H1 (cell line): ENCODE measurements at regions not wholly inside any gene's neighbourhood (a gene's known extent, or its start where the extent isn't known, plus 50 kb on each side); places are given as distances from the start of the nearest gene placed in this dataset.
A peak's percentile ranks its signal among the peaks of the same experiment; 100 is the strongest.

Source experiments
- CTCF ChIA-PET: fragments of 300-600 bp; sonication (Branson Sonifier 250); formaldehyde crosslinking; loops from one replicate; lab custom pipeline; 2021; ENCODE audit not compliant: partially characterized antibody; lab: Charles Lee
- POLR2A ChIA-PET: fragments of 300-600 bp; sonication (Branson Sonifier 250); formaldehyde crosslinking; loops from one replicate; lab custom pipeline; 2021; ENCODE audit warnings: inconsistent platforms; ENCODE audit not compliant: partially characterized antibody; lab: Charles Lee
- DNase-seq, 2 experiments: peaks; one replicate each; pipeline versions ENCODE4 v3.0.0 to v3.0.0-alpha.2; 2010 to 2022; ENCODE audit warnings: low spot score in 2 of 2, low read depth in 1 of 2, mixed read lengths in 1 of 2
- FAIRE-seq: peaks from 2 replicates; lab custom pipeline; 2011; peaks lifted over from hg19 to GRCh38; lab: Jason Lieb, UNC
- H2AFZ ChIP-seq: 2 replicates; pipeline ENCODE4 v1.8.1; 2012; ENCODE audit warnings: low read length, inconsistent platforms
- H2AK5ac ChIP-seq: 2 replicates; pipeline ENCODE4 v1.6.1; 2013; ENCODE audit warnings: low read depth, low read length
- H2BK120ac ChIP-seq: replicated peaks from 2 replicates; pipeline ENCODE3; 2013; ENCODE audit warnings: low read depth, low read length, inconsistent platforms
- H2BK12ac ChIP-seq: 2 replicates; pipeline ENCODE4 v1.6.1; 2013; ENCODE audit warnings: low read depth, low read length
- H2BK15ac ChIP-seq: 2 replicates; pipeline ENCODE4 v1.6.1; 2013; ENCODE audit warnings: low read length
- H2BK20ac ChIP-seq: 2 replicates; pipeline ENCODE4 v1.6.1; 2013; ENCODE audit warnings: low read length
- H2BK5ac ChIP-seq: 2 replicates; pipeline ENCODE4 v1.6.1; 2013; ENCODE audit warnings: low read depth, low read length
- H3K14ac ChIP-seq: 2 replicates; pipeline ENCODE4 v1.6.1; 2013; ENCODE audit warnings: inconsistent platforms; ENCODE audit not compliant: insufficient read length
- H3K18ac ChIP-seq: 2 replicates; pipeline ENCODE4 v1.6.1; 2013; ENCODE audit warnings: low read length; ENCODE audit errors: extremely low read depth
- H3K23ac ChIP-seq: 2 replicates; pipeline ENCODE4 v1.6.1; 2013; ENCODE audit warnings: inconsistent platforms; ENCODE audit not compliant: insufficient read length
- H3K23me2 ChIP-seq: 2 replicates; pipeline ENCODE4 v1.6.1; 2013; ENCODE audit warnings: low read depth, low read length
- H3K27ac ChIP-seq: 2 replicates; pipeline ENCODE4 v1.6.1; 2011; ENCODE audit warnings: low read depth, low read length, inconsistent platforms
- H3K27me3 ChIP-seq, 4 experiments: replicated peaks in 1 of 4; 1 replicate in 1 of 4; 2 replicates in 3 of 4; pipeline versions ENCODE4 v1.6.1 to v1.8.1; 2011 to 2013; ENCODE audit warnings: low read length in 3 of 4, mild to moderate bottlenecking in 3 of 4, inconsistent platforms in 2 of 4, mixed read lengths in 2 of 4, moderate library complexity in 1 of 4; ENCODE audit not compliant: control insufficient read depth in 3 of 4, insufficient read depth in 3 of 4; ENCODE audit errors: extremely low read depth in 1 of 4
- H3K36me3 ChIP-seq, 4 experiments: 2 replicates each; pipeline versions ENCODE4 v1.6.1 to v1.8.1; 2011 to 2013; ENCODE audit warnings: mild to moderate bottlenecking in 4 of 4, low read length in 3 of 4, moderate library complexity in 2 of 4, control low read depth in 1 of 4, inconsistent platforms in 1 of 4; ENCODE audit not compliant: insufficient read depth in 4 of 4, control insufficient read depth in 2 of 4
- H3K4ac ChIP-seq: replicated peaks from 2 replicates; pipeline ENCODE3; 2013; ENCODE audit warnings: low read length, low read depth, mixed read lengths, inconsistent platforms; ENCODE audit not compliant: insufficient read length
- H3K4me1 ChIP-seq, 4 experiments: replicated peaks in 1 of 4; 1 replicate in 1 of 4; 2 replicates in 3 of 4; pipeline versions ENCODE4 v1.6.1 to v1.8.1; 2011 to 2013; ENCODE audit warnings: low read length in 3 of 4, inconsistent platforms in 2 of 4, mixed read lengths in 1 of 4; ENCODE audit not compliant: insufficient read depth in 4 of 4, control insufficient read depth in 3 of 4
- H3K4me2 ChIP-seq, 2 experiments: 2 replicates each; pipeline versions ENCODE4 v1.6.1 to v1.8.1; 2011 to 2013; ENCODE audit warnings: low read depth in 2 of 2, low read length in 2 of 2, control low read depth in 1 of 2, inconsistent platforms in 1 of 2, mild to moderate bottlenecking in 1 of 2; ENCODE audit not compliant: insufficient read depth in 1 of 2
- H3K4me3 ChIP-seq, 4 experiments: fragments of 200-600, 300-600 bp in 1 of 4; sonication (generic), shearing (Covaris generic), sonication (Bioruptor Twin) in 1 of 4; 2 replicates each; pipeline versions ENCODE4 v1.5.1 to v1.8.1; 2011 to 2016; ENCODE audit warnings: low read length in 4 of 4, low read depth in 3 of 4, control low read depth in 2 of 4, inconsistent platforms in 2 of 4, mild to moderate bottlenecking in 2 of 4, mixed read lengths in 1 of 4, moderate library complexity in 1 of 4; ENCODE audit not compliant: insufficient read depth in 2 of 4; ENCODE audit errors: extremely low read depth in 1 of 4
- H3K56ac ChIP-seq: replicated peaks from 2 replicates; pipeline ENCODE3; 2013; ENCODE audit warnings: low read depth, mild to moderate bottlenecking, mixed read lengths, low read length, inconsistent platforms; ENCODE audit not compliant: insufficient read length
- H3K79me1 ChIP-seq: 2 replicates; pipeline ENCODE4 v1.6.1; 2013; ENCODE audit warnings: low read depth, low read length, control low read depth
- H3K79me2 ChIP-seq, 2 experiments: 2 replicates each; pipeline versions ENCODE4 v1.6.1 to v1.8.1; 2012 to 2013; ENCODE audit warnings: low read length in 2 of 2, mild to moderate bottlenecking in 2 of 2, inconsistent platforms in 1 of 2; ENCODE audit not compliant: insufficient read depth in 2 of 2, control insufficient read depth in 1 of 2
- H3K9ac ChIP-seq, 4 experiments: replicated peaks in 1 of 4; 1 replicate in 1 of 4; 2 replicates in 3 of 4; pipeline versions ENCODE4 v1.6.1 to v1.8.1; 2011 to 2013; ENCODE audit warnings: low read depth in 3 of 4, low read length in 3 of 4, control low read depth in 2 of 4, mild to moderate bottlenecking in 2 of 4, moderate library complexity in 2 of 4, inconsistent platforms in 1 of 4; ENCODE audit errors: extremely low read depth in 1 of 4
- H3K9me3 ChIP-seq, 2 experiments: 2 replicates each; pipeline versions ENCODE4 v1.6.1 to v1.8.1; 2012 to 2013; ENCODE audit warnings: mild to moderate bottlenecking in 2 of 2, moderate library complexity in 2 of 2, control low read depth in 1 of 2, inconsistent platforms in 1 of 2, low read depth in 1 of 2, low read length in 1 of 2, mixed read lengths in 1 of 2; ENCODE audit not compliant: insufficient read depth in 2 of 2
- H4K20me1 ChIP-seq, 2 experiments: replicated peaks in 1 of 2; 2 replicates each; pipeline versions ENCODE3 to v1.8.1; 2011 to 2013; ENCODE audit warnings: inconsistent platforms in 2 of 2, low read length in 2 of 2, mild to moderate bottlenecking in 1 of 2; ENCODE audit not compliant: insufficient read depth in 2 of 2, control insufficient read depth in 1 of 2
- H4K5ac ChIP-seq: 2 replicates; pipeline ENCODE4 v1.6.1; 2013; ENCODE audit warnings: low read length, low read depth, mixed read lengths, inconsistent platforms; ENCODE audit not compliant: insufficient read length
- H4K8ac ChIP-seq: 2 replicates; pipeline ENCODE4 v1.8.0; 2013; ENCODE audit warnings: mild to moderate bottlenecking, moderate library complexity, low read length, inconsistent platforms; ENCODE audit not compliant: insufficient read depth; ENCODE audit errors: extremely low read depth
- H4K91ac ChIP-seq: replicated peaks from 2 replicates; pipeline ENCODE3; 2013; ENCODE audit warnings: low read length, mixed read lengths, inconsistent platforms; ENCODE audit not compliant: insufficient read length
- ATF2 ChIP-seq: IDR thresholded peaks from 2 replicates; pipeline ENCODE4 v1.6.1; 2012; ENCODE audit warnings: low read length, inconsistent platforms
- CBX5 ChIP-seq: fragments of 300-800, 300-1000 bp; sonication (generic); IDR thresholded peaks from 2 replicates; pipeline ENCODE4 v1.7.1; 2016; ENCODE audit warnings: antibody characterized with exemption, low read length, low read depth
- CBX8 ChIP-seq: fragments of 300-800, 300-1000 bp; sonication (generic); IDR thresholded peaks from 2 replicates; pipeline ENCODE4 v1.7.1; 2016; ENCODE audit warnings: low read depth, low read length, borderline replicate concordance
- HDAC2 ChIP-seq, 2 experiments: fragments of 300-600 bp in 1 of 2; sonication (generic) in 1 of 2; IDR thresholded peaks; 2 replicates each; pipeline ENCODE4 v1.6.1; 2011 to 2012; ENCODE audit warnings: low read depth in 2 of 2, low read length in 2 of 2, mild to moderate bottlenecking in 2 of 2, moderate library complexity in 2 of 2, borderline replicate concordance in 1 of 2, inconsistent platforms in 1 of 2
- POU5F1 ChIP-seq: IDR thresholded peaks from 2 replicates; pipeline ENCODE4 v1.6.1; 2011; ENCODE audit warnings: low read depth, mild to moderate bottlenecking, low read length, moderate library complexity
- RAD21 ChIP-seq, 2 experiments: IDR thresholded peaks in 1 of 2; conservative IDR thresholded peaks in 1 of 2; 2 replicates each; pipeline ENCODE4 v1.6.1; 2011; ENCODE audit warnings: low read depth in 2 of 2, low read length in 2 of 2, improper control_type of control experiment in 1 of 2, inconsistent platforms in 1 of 2, mild to moderate bottlenecking in 1 of 2, moderate library complexity in 1 of 2
- SIX5 ChIP-seq: IDR thresholded peaks from 2 replicates; pipeline ENCODE4 v1.6.1; 2011; ENCODE audit warnings: mild to moderate bottlenecking, low read depth, low read length
- SUZ12 ChIP-seq: fragments of 200-600 bp; sonication (generic); IDR thresholded peaks from 2 replicates; pipeline ENCODE4 v1.6.1; 2012; ENCODE audit warnings: mild to moderate bottlenecking, inconsistent platforms, low read length, moderate library complexity, mixed read lengths
- WGBS, 2 experiments: shearing (Covaris generic) in 1 of 2; methylation state at CpG; one replicate each; pipeline versions ENCODE4 v1.1.6 to v1.1.7; 2013 to 2015; ENCODE audit warnings: low lambda C conversion rate in 2 of 2, mixed read lengths in 2 of 2, inconsistent platforms in 1 of 2, low coverage in 1 of 2, missing lambda C conversion rate in 1 of 2; ENCODE audit not compliant: insufficient replicate concordance in 2 of 2, insufficient coverage in 1 of 2, insufficient read length in 1 of 2; ENCODE audit errors: extremely low coverage in 1 of 2, missing lambda C conversion rate in 1 of 2; 5-methylcytosine and 5-hydroxymethylcytosine counted together
- TF ChIP-seq, protein P1 (sequence below): IDR thresholded peaks from 2 replicates; pipeline ENCODE4 v1.6.1; 2011; ENCODE audit warnings: low read depth, mild to moderate bottlenecking, low read length; ENCODE audit not compliant: insufficient read depth

GRCh38 chr4:28744066-28744465, 1883.4 kb downstream of the STIM2 start:
- no peak overlapping the region for H3K14ac ChIP-seq
- no peaks in the 10 kb centered on the region for H3K27me3 ChIP-seq
- H2AK5ac ChIP-seq, result no peak overlapping the region
- no peak overlapping the region for H2BK12ac ChIP-seq
- no peaks in the 10 kb centered on the region for H3K36me3 ChIP-seq
- H2BK120ac ChIP-seq, result no peak overlapping the region
- no peak overlapping the region for H2BK20ac ChIP-seq
- no peak overlapping the region for H3K4me2 ChIP-seq
- no peaks in the 10 kb centered on the region for H3K79me2 ChIP-seq
- no peaks in the 10 kb centered on the region for H3K79me1 ChIP-seq
- H3K4me3 ChIP-seq, result no peak overlapping the region
- no peaks in the 10 kb centered on the region for H3K4me1 ChIP-seq
- H2BK5ac ChIP-seq, result no peak overlapping the region
- no peaks in the 10 kb centered on the region for H3K9me3 ChIP-seq
- no peak overlapping the region for H3K4ac ChIP-seq
- DNase-seq (no peak), FAIRE-seq (no peak)
- H3K27ac ChIP-seq, result no peak overlapping the region
- peak overlapping the region; percentile 89; the same call in 1 of the 2 replicates for H2AFZ ChIP-seq
- no peak overlapping the region for H3K23ac ChIP-seq
- no peak overlapping the region for H3K56ac ChIP-seq
- no peak overlapping the region for H3K18ac ChIP-seq
- no peak overlapping the region for H4K91ac ChIP-seq
- no peak overlapping the region for H4K8ac ChIP-seq
- ChIA-PET POLR2A (no interaction called here), CTCF (no interaction called here)
- no peaks in the 10 kb centered on the region for H3K23me2 ChIP-seq
- H4K5ac ChIP-seq, result no peak overlapping the region
- no peak overlapping the region for H3K9ac ChIP-seq
- WGBS, 2 experiments, result 97% methylated on average over 4 of the region's 4 CpGs; no CpG with 5 or more reads in 1 of the 2 experiments
- no peak overlapping the region for H2BK15ac ChIP-seq
- H4K20me1 ChIP-seq, result no peaks in the 10 kb centered on the region
- TF ChIP-seq RAD21 (IDR thresholded peaks at IDR 0.05 in 1 of 2, conservative IDR thresholded peaks at IDR 0.05 in 1 of 2; ENCODE audit: low read depth in 2 of 2, low read length in 2 of 2) (no peak), SUZ12 (no peak), SIX5 (no peak), CBX8 (no peak), POU5F1 (no peak), HDAC2 (IDR thresholded peaks at IDR 0.05; ENCODE audit: borderline replicate concordance in 1 of 2, low read depth in 2 of 2, low read length in 2 of 2) (no peak), CBX5 (no peak), ATF2 (no peak)
- TF ChIP-seq, protein P1, sequence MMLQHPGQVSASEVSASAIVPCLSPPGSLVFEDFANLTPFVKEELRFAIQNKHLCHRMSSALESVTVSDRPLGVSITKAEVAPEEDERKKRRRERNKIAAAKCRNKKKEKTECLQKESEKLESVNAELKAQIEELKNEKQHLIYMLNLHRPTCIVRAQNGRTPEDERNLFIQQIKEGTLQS, result no peak
